K562 (cell line): ENCODE measurements at regions not wholly inside any gene's neighbourhood (a gene's known extent, or its start where the extent isn't known, plus 50 kb on each side); places are given as distances from the start of the nearest gene placed in this dataset.

Source experiments
- ATAC-seq: fragments of 200-7000 bp; cut with Tn5 transposase; 3 replicates; pipeline ENCODE4 v1.9.1; 2020; ENCODE audit warnings: moderate library complexity
- BruUV-seq: library from RNA; stranded (reverse); fragments of 400-500 nt; replicated peaks from 2 replicates; lab custom pipeline; 2021; lab: Mats Ljungman, UMichigan
- CTCF ChIA-PET: fragments of 300-600 bp; formaldehyde crosslinking; extraction: SDS; loops from one replicate; lab custom pipeline; 2021; ENCODE audit warnings: low intra/inter-chr PET ratio; lab: Yijun Ruan, JAX
- POLR2A ChIA-PET: fragments of 300-600, 350-650 bp; sonication (Branson Sonifier 250); formaldehyde crosslinking; extraction: SDS; loops from one replicate; lab custom pipeline; 2021; ENCODE audit warnings: antibody characterized with exemption, inconsistent platforms; lab: Yijun Ruan, JAX
- DNase-seq, 4 experiments: peaks; one replicate each; pipeline versions ENCODE4 v3.0.0 to v3.0.0-alpha.2; 2011 to 2018; ENCODE audit warnings: low spot score in 3 of 4, mixed read lengths in 3 of 4; ENCODE audit errors: extremely low read depth in 1 of 4
- FAIRE-seq: peaks from 2 replicates; lab custom pipeline; 2011; peaks lifted over from hg19 to GRCh38; lab: Jason Lieb, UNC
- H2AFZ ChIP-seq: 2 replicates; pipeline ENCODE4 v1.6.0; 2011; ENCODE audit warnings: low read depth, low read length, control low read depth, inconsistent platforms
- H3K27ac ChIP-seq: fragments of 200-600 bp; 3 replicates; pipeline ENCODE4 v1.8.0; 2011; ENCODE audit warnings: low read depth, mild to moderate bottlenecking, control low read depth, inconsistent platforms, low read length, moderate library complexity, mixed read lengths; ENCODE audit errors: extremely low read depth
- H3K27me3 ChIP-seq, 2 experiments: fragments of 300-600 bp in 1 of 2; 2 replicates in 1 of 2; 3 replicates in 1 of 2; pipeline versions ENCODE4 v1.6.0 to v1.8.0; 2011; ENCODE audit warnings: inconsistent platforms in 2 of 2, low read length in 2 of 2, mild to moderate bottlenecking in 1 of 2, mixed read lengths in 1 of 2, moderate library complexity in 1 of 2; ENCODE audit not compliant: control insufficient read depth in 2 of 2, insufficient read depth in 2 of 2
- H3K36me3 ChIP-seq: fragments of 300-600 bp; 3 replicates; pipeline ENCODE4 v1.8.0; 2011; ENCODE audit warnings: mild to moderate bottlenecking, low read length, inconsistent platforms; ENCODE audit not compliant: control insufficient read depth, insufficient read depth
- H3K4me1 ChIP-seq, 2 experiments: fragments of 200-600 bp in 1 of 2; replicated peaks in 1 of 2; 2 replicates in 1 of 2; 3 replicates in 1 of 2; pipeline versions ENCODE4 v1.5.1 to v1.8.0; 2011; ENCODE audit warnings: inconsistent platforms in 2 of 2, low read length in 2 of 2, mild to moderate bottlenecking in 1 of 2, mixed read lengths in 1 of 2, moderate library complexity in 1 of 2; ENCODE audit not compliant: control insufficient read depth in 2 of 2, insufficient read depth in 2 of 2
- H3K4me2 ChIP-seq: 2 replicates; pipeline ENCODE4 v1.6.1; 2011; ENCODE audit warnings: low read length, control low read depth, inconsistent platforms, mixed read lengths; ENCODE audit not compliant: insufficient read depth
- H3K4me3 ChIP-seq: fragments of 200-600 bp; sonication (generic), shearing (Covaris generic); 2 replicates; pipeline ENCODE4 v1.5.1; 2016; ENCODE audit warnings: control low read depth, inconsistent platforms
- H3K79me2 ChIP-seq: fragments of 200-600 bp; 3 replicates; pipeline ENCODE4 v1.8.0; 2011; ENCODE audit warnings: low read length, inconsistent platforms; ENCODE audit not compliant: control insufficient read depth, insufficient read depth
- H3K9ac ChIP-seq, 2 experiments: 2 replicates each; pipeline versions ENCODE4 v1.6.0 to v1.6.1; 2011; ENCODE audit warnings: low read depth in 2 of 2, low read length in 2 of 2, control low read depth in 1 of 2, inconsistent platforms in 1 of 2, mild to moderate bottlenecking in 1 of 2, mixed read lengths in 1 of 2; ENCODE audit not compliant: insufficient read depth in 1 of 2
- H3K9me1 ChIP-seq: one replicate; pipeline ENCODE4 v1.6.0; 2011; ENCODE audit warnings: inconsistent platforms, mild to moderate bottlenecking, low read length, moderate library complexity; ENCODE audit not compliant: control insufficient read depth, insufficient read depth
- H3K9me3 ChIP-seq: replicated peaks from 2 replicates; pipeline ENCODE4 v1.5.1; 2011; ENCODE audit warnings: low read depth, low read length, inconsistent platforms; ENCODE audit not compliant: control insufficient read depth, insufficient read depth
- H4K20me1 ChIP-seq: replicated peaks from 2 replicates; pipeline ENCODE4 v1.6.1; 2011; ENCODE audit warnings: low read length, inconsistent platforms, mixed read lengths; ENCODE audit not compliant: control insufficient read depth, insufficient read depth
- CCNT2 ChIP-seq: IDR thresholded peaks from 2 replicates; pipeline ENCODE4 v1.6.1; 2011; ENCODE audit warnings: borderline replicate concordance, low read depth, mild to moderate bottlenecking, moderate library complexity, mixed read lengths, low read length; ENCODE audit not compliant: insufficient read length; ENCODE audit errors: extremely low read depth
- E2F3 ChIP-seq: fragments of 250-450 bp; sonication (Bioruptor Pico); IDR thresholded peaks from 2 replicates; pipeline ENCODE4 v1.4.0; 2020; ENCODE audit warnings: mild to moderate bottlenecking
- ETV6 ChIP-seq, 3 experiments: fragments of 150-350 bp in 1 of 3; sonication (generic) in 1 of 3; formaldehyde crosslinking in 1 of 3; IDR thresholded peaks; 2 replicates each; pipeline versions ENCODE4 v1.6.1 to v1.8.0; 2014 to 2022; ENCODE audit warnings: borderline replicate concordance in 2 of 3, low read depth in 2 of 3, antibody characterized with exemption in 1 of 3, low read length in 1 of 3, mild to moderate bottlenecking in 1 of 3, missing genetic modification reagents in 1 of 3
- IRF2 ChIP-seq: sonication (generic); formaldehyde crosslinking; IDR thresholded peaks from 2 replicates; pipeline ENCODE4 v1.8.1; 2022; ENCODE audit warnings: mild to moderate bottlenecking, missing genetic modification reagents
- MCM2 ChIP-seq: fragments of 450-650 bp; IDR thresholded peaks from 2 replicates; pipeline ENCODE4 v1.6.1; 2017; ENCODE audit warnings: low read depth, mild to moderate bottlenecking
- PHF20 ChIP-seq: fragments of 450-650 bp; IDR thresholded peaks from 2 replicates; pipeline ENCODE4 v1.6.1; 2018; ENCODE audit not compliant: partially characterized antibody
- REST ChIP-seq, 2 experiments: fragments of 450-650 bp; formaldehyde crosslinking in 1 of 2; IDR thresholded peaks; 2 replicates each; pipeline versions ENCODE4 v1.4.0 to v1.6.1; 2014 to 2020; ENCODE audit warnings: mild to moderate bottlenecking in 2 of 2, borderline replicate concordance in 1 of 2, low read depth in 1 of 2
- SMARCC2 ChIP-seq: fragments of 450-650 bp; IDR thresholded peaks from 2 replicates; pipeline ENCODE4 v1.6.1; 2017; ENCODE audit warnings: antibody characterized with exemption, moderate library complexity, mild to moderate bottlenecking, low read depth
- SOX6 ChIP-seq: fragments of 450-650 bp; IDR thresholded peaks from 2 replicates; pipeline ENCODE4 v1.6.1; 2014; ENCODE audit warnings: mild to moderate bottlenecking
- TFE3 ChIP-seq: fragments of 450-650 bp; formaldehyde crosslinking; IDR thresholded peaks from 2 replicates; pipeline ENCODE4 v1.4.0; 2020; ENCODE audit warnings: mild to moderate bottlenecking, mixed read lengths
- XRCC4 ChIP-seq: IDR thresholded peaks from one replicate; pipeline ENCODE4 v1.6.1; 2011; ENCODE audit not compliant: insufficient read depth, insufficient read length; ENCODE audit errors: extremely low read depth
- ZNF165 ChIP-seq: fragments of 250-450 bp; sonication (Bioruptor Pico); IDR thresholded peaks from 2 replicates; pipeline ENCODE4 v1.4.0; 2020; ENCODE audit warnings: borderline replicate concordance
- ZSCAN32 ChIP-seq: fragments of 450-650 bp; formaldehyde crosslinking; IDR thresholded peaks from 2 replicates; pipeline ENCODE4 v1.4.0; 2020; ENCODE audit warnings: mild to moderate bottlenecking, moderate library complexity
- WGBS: fragments of 100-300 bp; shearing (Covaris generic); methylation state at CpG from one replicate; pipeline ENCODE4 v1.1.6; 2016; ENCODE audit warnings: low coverage, mixed read lengths; ENCODE audit not compliant: insufficient coverage; ENCODE audit errors: missing lambda C conversion rate; 5-methylcytosine and 5-hydroxymethylcytosine counted together
- in situ Hi-C: fragments of 300-500 bp; cut with MboI; formaldehyde crosslinking; loops from 4 replicates; pipeline ENCODE4 v1.15.0; 2018; ENCODE audit warnings: inconsistent platforms, mixed read lengths
- intact Hi-C: fragments of 100-400 bp; cut with micrococcal nuclease; formaldehyde crosslinking; loops from 2 replicates; pipeline ENCODE4 v1.14.2; 2022

GRCh38 chr4:181108237-181108636, 1135.0 kb upstream of the TENM3 start:
- in situ Hi-C loops = no loop called here
- ATAC-seq = no peak
- H2AFZ ChIP-seq = no peak overlapping the region
- H4K20me1 ChIP-seq = no peaks in the 10 kb centered on the region
- intact Hi-C loops = no loop called here
- FAIRE-seq = no peak
- no peaks in the 10 kb centered on the region for H3K79me2 ChIP-seq
- no peaks in the 10 kb centered on the region for H3K9me3 ChIP-seq
- no TSS peak for BruUV-seq
- H3K4me2 ChIP-seq = no peak overlapping the region
- H3K4me3 ChIP-seq = no peak overlapping the region
- H3K4me1 ChIP-seq = no peaks in the 10 kb centered on the region
- CTCF ChIA-PET = no interaction called here
- no peak overlapping the region for H3K27ac ChIP-seq
- DNase-seq = no peak
- no peaks in the 10 kb centered on the region for H3K9me1 ChIP-seq
- no peak overlapping the region for H3K9ac ChIP-seq
- 0% methylated on average over 3 of the region's 3 CpGs for WGBS
- no peaks in the 10 kb centered on the region for H3K36me3 ChIP-seq
- POLR2A ChIA-PET = no interaction called here
- H3K27me3 ChIP-seq = no peaks in the 10 kb centered on the region
- TF ChIP-seq ZSCAN32 (CRISPR knock-in tag) (no peak), SOX6 (no peak), XRCC4 (no peak), E2F3 (CRISPR knock-in tag) (no peak), REST (IDR thresholded peaks at IDR 0.05; ENCODE audit: borderline replicate concordance) (no peak), REST (CRISPR knock-in tag; IDR thresholded peaks at IDR 0.05; ENCODE audit: low read depth) (no peak), PHF20 (no peak), TFE3 (CRISPR knock-in tag) (no peak), CCNT2 (no peak), ZNF165 (CRISPR knock-in tag) (no peak), ETV6 (IDR thresholded peaks at IDR 0.05; ENCODE audit: borderline replicate concordance in 1 of 2, low read depth in 2 of 2, low read length in 1 of 2) (no peak), ETV6 (CRISPR knock-in tag; IDR thresholded peaks at IDR 0.05; ENCODE audit: borderline replicate concordance) (no peak), SMARCC2 (no peak), MCM2 (no peak), IRF2 (CRISPR knock-in tag) (no peak)
